MCF 10A (cell line): ENCODE measurements at regions not wholly inside any gene's neighbourhood (a gene's known extent, or its start where the extent isn't known, plus 50 kb on each side); places are given as distances from the start of the nearest gene placed in this dataset.
"Not testable (repeated sequence)": the region's sequence is repeated elsewhere in the genome, so short reads cannot be mapped to it uniquely, and the experiment has no call there.

Source experiments
- BruUV-seq: library from RNA; stranded (reverse); fragments of 400-500 nt; replicated peaks from 2 replicates; lab custom pipeline; 2021; lab: Mats Ljungman, UMichigan
- CTCF ChIA-PET: fragments of 300-600 bp; sonication (Branson Sonifier 250); formaldehyde crosslinking; extraction: SDS; loops from one replicate; lab custom pipeline; 2021; ENCODE audit warnings: antibody characterized with exemption, inconsistent platforms; lab: Yijun Ruan, JAX
- POLR2A ChIA-PET: fragments of 300-600, 350-650 bp; sonication (Branson Sonifier 250); formaldehyde crosslinking; extraction: SDS; loops from one replicate; lab custom pipeline; 2020; ENCODE audit warnings: antibody characterized with exemption, inconsistent platforms; lab: Yijun Ruan, JAX
- DNase-seq: peaks from one replicate; pipeline ENCODE4 v3.0.0-alpha.2; 2018; ENCODE audit not compliant: unreplicated experiment
- H3K27ac Mint-ChIP-seq: one replicate; pipeline ENCODE4 v1.8.0; 2022; ENCODE audit warnings: mild to moderate bottlenecking, low read depth, mixed read lengths; ENCODE audit not compliant: unreplicated experiment
- H3K27me3 Mint-ChIP-seq: one replicate; pipeline ENCODE4 v1.8.0; 2022; ENCODE audit warnings: mixed read lengths; ENCODE audit not compliant: insufficient read depth, unreplicated experiment
- H3K36me3 Mint-ChIP-seq: one replicate; pipeline ENCODE4 v1.8.0; 2022; ENCODE audit warnings: mild to moderate bottlenecking, moderate library complexity, mixed read lengths; ENCODE audit not compliant: insufficient read depth, unreplicated experiment
- H3K4me1 Mint-ChIP-seq: one replicate; pipeline ENCODE4 v1.8.0; 2022; ENCODE audit warnings: mixed read lengths; ENCODE audit not compliant: insufficient read depth, unreplicated experiment
- H3K4me3 Mint-ChIP-seq: one replicate; pipeline ENCODE4 v1.8.0; 2022; ENCODE audit warnings: mild to moderate bottlenecking, moderate library complexity, mixed read lengths; ENCODE audit not compliant: unreplicated experiment
- H3K9me3 Mint-ChIP-seq: one replicate; pipeline ENCODE4 v1.8.0; 2022; ENCODE audit warnings: mixed read lengths; ENCODE audit not compliant: unreplicated experiment
- CTCF ChIP-seq: fragments of 200-600 bp; IDR thresholded peaks from one replicate; pipeline ENCODE4 v1.8.0; 2022; ENCODE audit warnings: antibody characterized with exemption, mild to moderate bottlenecking; ENCODE audit not compliant: unreplicated experiment
- intact Hi-C: fragments of 100-400 bp; cut with micrococcal nuclease; formaldehyde crosslinking; loops from 2 replicates; pipeline ENCODE4 v1.14.1; 2022

- DNase-seq, result no peak
- H3K27me3 Mint-ChIP-seq, result peaks cover 76% of the 10 kb centered on the region
- no TSS peak for BruUV-seq
Measured at GRCh38 chr7:25469669-25470068, 241.4 kb upstream of the NPVF start.

GRCh38 chr7:25476863-25477499 is 248.7 kb upstream of the NPVF start:
- TF ChIP-seq CTCF, result no peak
- H3K27ac Mint-ChIP-seq, result no peak overlapping the region
- no TSS peak for BruUV-seq
- peaks cover 5% of the 10 kb centered on the region for H3K36me3 Mint-ChIP-seq
- no peaks in the 10 kb centered on the region for H3K9me3 Mint-ChIP-seq
- CTCF ChIA-PET, result interaction anchor here (0.7 kb wide), 1 partner anchor 92 kb away, joined by 3 read pairs; no protein-coding TSS in a partner anchor
- H3K4me3 Mint-ChIP-seq, result no peak overlapping the region
- intact Hi-C loops, result no loop called here
- H3K4me1 Mint-ChIP-seq, result no peaks in the 10 kb centered on the region
- H3K27me3 Mint-ChIP-seq, result peaks cover 72% of the 10 kb centered on the region
- POLR2A ChIA-PET, result interaction anchor here (0.6 to 0.7 kb wide), 2 partner anchors 30 to 680 kb away, joined by 3 read pairs; no protein-coding TSS in a partner anchor
- DNase-seq, result no peak

More at GRCh38 chr7:25469669-25470068, 241.4 kb upstream of the NPVF start:
- Mint-ChIP-seq H3K4me1 (no peaks in the 10 kb centered on the region), H3K27ac (no peak overlapping the region), H3K4me3 (no peak overlapping the region), H3K9me3 (no peaks in the 10 kb centered on the region), H3K36me3 (peaks cover 6% of the 10 kb centered on the region)
- ChIA-PET POLR2A (no interaction called here), CTCF (no interaction called here)
- TF ChIP-seq CTCF, result no peak
- intact Hi-C loops, result no loop called here

- CTCF ChIA-PET, H3K4me1 Mint-ChIP-seq, DNase-seq, intact Hi-C loops, H3K9me3 Mint-ChIP-seq, H3K4me3 Mint-ChIP-seq, H3K36me3 Mint-ChIP-seq, H3K27ac Mint-ChIP-seq, BruUV-seq: not testable (repeated sequence)
- H3K27me3 Mint-ChIP-seq, result peaks cover 67% of the 10 kb centered on the region
- POLR2A ChIA-PET, result interaction anchor here (0.7 kb wide), 1 partner anchor 20 kb away, joined by 3 read pairs; no protein-coding TSS in a partner anchor
Measured at GRCh38 chr7:25478221-25478620, 249.9 kb upstream of the NPVF start.

- ChIA-PET CTCF (no interaction called here), POLR2A (no interaction called here)
- no TSS peak for BruUV-seq
- Mint-ChIP-seq H3K4me1 (no peaks in the 10 kb centered on the region), H3K36me3 (no peaks in the 10 kb centered on the region), H3K9me3 (no peaks in the 10 kb centered on the region), H3K27me3 (peaks cover 67% of the 10 kb centered on the region), H3K27ac (no peak overlapping the region), H3K4me3 (no peak overlapping the region)
- intact Hi-C loops, result no loop called here
- DNase-seq, result peak; percentile 13
- TF ChIP-seq CTCF, result no peak
Measured at GRCh38 chr7:25478925-25479324, 250.6 kb upstream of the NPVF start.
